ENCODE measurements at regions not wholly inside any gene's neighbourhood (a gene's known extent, or its start where the extent isn't known, plus 50 kb on each side); places are given as distances from the start of the nearest gene placed in this dataset.
A peak's percentile ranks its signal among the peaks of the same experiment; 100 is the strongest.

GRCh38 chr1:234960722-234961455 is 167.7 kb downstream of the TOMM20 start (continued):
- TF ChIP-seq, protein P1, sequence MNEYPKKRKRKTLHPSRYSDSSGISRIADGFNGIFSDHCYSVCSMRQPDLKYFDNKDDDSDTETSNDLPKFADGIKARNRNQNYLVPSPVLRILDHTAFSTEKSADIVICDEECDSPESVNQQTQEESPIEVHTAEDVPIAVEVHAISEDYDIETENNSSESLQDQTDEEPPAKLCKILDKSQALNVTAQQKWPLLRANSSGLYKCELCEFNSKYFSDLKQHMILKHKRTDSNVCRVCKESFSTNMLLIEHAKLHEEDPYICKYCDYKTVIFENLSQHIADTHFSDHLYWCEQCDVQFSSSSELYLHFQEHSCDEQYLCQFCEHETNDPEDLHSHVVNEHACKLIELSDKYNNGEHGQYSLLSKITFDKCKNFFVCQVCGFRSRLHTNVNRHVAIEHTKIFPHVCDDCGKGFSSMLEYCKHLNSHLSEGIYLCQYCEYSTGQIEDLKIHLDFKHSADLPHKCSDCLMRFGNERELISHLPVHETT (CRISPR knock-in tag; conservative IDR thresholded peaks at IDR 0.05 in 1 of 2, IDR thresholded peaks at IDR 0.05 in 1 of 2): peak in 1 of 2 experiments; percentile 87; a peak in 2 of 4 replicates
- TF ChIP-seq ZNF384 (IDR thresholded peaks at IDR 0.05; ENCODE audit: low read depth, low read length) (no peak), POLR3A (IDR thresholded peaks at IDR 0.05; ENCODE audit: borderline replicate concordance, extremely low read depth, insufficient read depth, insufficient read length) (no peak), ARNT (IDR thresholded peaks at IDR 0.05) (no peak), TOE1 (IDR thresholded peaks at IDR 0.05; ENCODE audit: borderline replicate concordance) (no peak), TOE1 (CRISPR knock-in tag; IDR thresholded peaks at IDR 0.05; ENCODE audit: borderline replicate concordance, low read depth) (no peak), ESRRB (CRISPR knock-in tag; IDR thresholded peaks at IDR 0.05; ENCODE audit: borderline replicate concordance) (no peak), BRCA1 (IDR thresholded peaks at IDR 0.05) (no peak), BRCA1 (CRISPR knock-in tag; IDR thresholded peaks at IDR 0.05) (no peak), MIER1 (IDR thresholded peaks at IDR 0.05; ENCODE audit: low read depth) (no peak), SIN3A (IDR thresholded peaks at IDR 0.05; ENCODE audit: borderline replicate concordance in 2 of 2, control insufficient read depth in 1 of 2, low read depth in 2 of 2, low read length in 2 of 2) (no peak), PKNOX1 (IDR thresholded peaks at IDR 0.05) (peak; percentile 68; the same call in 1 of the 2 replicates), NFYB (IDR thresholded peaks at IDR 0.05; ENCODE audit: extremely low read depth, insufficient read length) (no peak), NELFE (IDR thresholded peaks at IDR 0.05; ENCODE audit: insufficient read depth, insufficient read length) (no peak), ZNF75A (CRISPR knock-in tag; IDR thresholded peaks at IDR 0.05) (peak; percentile 38; the same call in 1 of the 2 replicates), CBFA2T2 (conservative IDR thresholded peaks at IDR 0.05) (no peak), PHF8 (IDR thresholded peaks at IDR 0.05; ENCODE audit: borderline replicate concordance, low read length) (no peak), CAMTA2 (CRISPR knock-in tag; conservative IDR thresholded peaks at IDR 0.05) (peak; percentile 83; the same call in 1 of the 2 replicates), ASH1L (IDR thresholded peaks at IDR 0.05; ENCODE audit: borderline replicate concordance, low read depth, partially characterized antibody) (no peak), JUND (IDR thresholded peaks at IDR 0.05; ENCODE audit: borderline replicate concordance, low read depth, low read length) (peak; percentile 54; the same call in 1 of the 2 replicates), JUND (tag; IDR thresholded peaks at IDR 0.05; ENCODE audit: borderline replicate concordance, low read depth, low read length) (peak; percentile 64; the same call in 2 of the 3 replicates), ZC3H8 (IDR thresholded peaks at IDR 0.05) (no peak), TCF3 (CRISPR knock-in tag; IDR thresholded peaks at IDR 0.05) (peak; percentile 12; the same call in 1 of the 2 replicates), ZNF124 (CRISPR knock-in tag; IDR thresholded peaks at IDR 0.05) (no peak), HDAC8 (tag; IDR thresholded peaks at IDR 0.05) (peak; percentile 81; the same call in 1 of the 2 replicates), SMC3 (conservative IDR thresholded peaks at IDR 0.05; ENCODE audit: insufficient read depth, low read depth, low read length) (no peak)
- TF ChIP-seq, protein P2, sequence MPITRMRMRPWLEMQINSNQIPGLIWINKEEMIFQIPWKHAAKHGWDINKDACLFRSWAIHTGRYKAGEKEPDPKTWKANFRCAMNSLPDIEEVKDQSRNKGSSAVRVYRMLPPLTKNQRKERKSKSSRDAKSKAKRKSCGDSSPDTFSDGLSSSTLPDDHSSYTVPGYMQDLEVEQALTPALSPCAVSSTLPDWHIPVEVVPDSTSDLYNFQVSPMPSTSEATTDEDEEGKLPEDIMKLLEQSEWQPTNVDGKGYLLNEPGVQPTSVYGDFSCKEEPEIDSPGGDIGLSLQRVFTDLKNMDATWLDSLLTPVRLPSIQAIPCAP (CRISPR knock-in tag; IDR thresholded peaks at IDR 0.05; ENCODE audit: borderline replicate concordance): no peak

Measured in K562 (cell line).